GM13976 (cell line): ENCODE measurements at regions not wholly inside any gene's neighbourhood (a gene's known extent, or its start where the extent isn't known, plus 50 kb on each side); places are given as distances from the start of the nearest gene placed in this dataset.

ENCODE experiments used
- DNase-seq: peaks from one replicate; pipeline ENCODE4 v3.0.0; 2012; ENCODE audit warnings: low spot score
- in situ Hi-C: fragments of 300-500 bp; cut with MboI; formaldehyde crosslinking; loops from one replicate; pipeline ENCODE4 v1.12.0; 2022; ENCODE audit warnings: low sequenced_read_pairs, mixed read lengths, inconsistent platforms; ENCODE audit not compliant: unreplicated experiment
- TF ChIP-seq, protein P1 (sequence below): IDR thresholded peaks from 2 replicates; pipeline ENCODE4 v1.5.1; 2012; ENCODE audit warnings: borderline replicate concordance, mild to moderate bottlenecking; ENCODE audit not compliant: insufficient read depth; ENCODE audit errors: extremely low read depth, missing control alignments, control extremely low read depth

DNA sequence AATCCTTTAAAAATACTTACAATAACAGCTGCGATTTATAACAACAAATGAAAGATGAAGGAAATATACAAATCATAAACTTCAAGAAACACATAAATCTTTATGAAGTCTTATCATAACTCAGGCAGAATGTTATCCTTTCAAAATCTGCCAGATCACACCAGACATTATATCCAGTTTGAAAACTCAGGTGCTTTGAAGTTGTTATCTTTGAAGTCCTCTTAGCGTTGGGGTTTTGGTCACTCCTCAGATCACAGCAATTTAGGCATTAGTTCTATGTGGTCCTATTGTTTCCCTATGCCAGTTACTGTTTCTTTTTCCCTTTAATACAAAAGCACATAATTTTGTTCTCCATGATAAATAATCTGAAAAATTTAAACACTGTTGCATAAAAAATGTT is 934.6 kb downstream of the EPHA3 start:
- no peak for DNase-seq
- TF ChIP-seq, protein P1, sequence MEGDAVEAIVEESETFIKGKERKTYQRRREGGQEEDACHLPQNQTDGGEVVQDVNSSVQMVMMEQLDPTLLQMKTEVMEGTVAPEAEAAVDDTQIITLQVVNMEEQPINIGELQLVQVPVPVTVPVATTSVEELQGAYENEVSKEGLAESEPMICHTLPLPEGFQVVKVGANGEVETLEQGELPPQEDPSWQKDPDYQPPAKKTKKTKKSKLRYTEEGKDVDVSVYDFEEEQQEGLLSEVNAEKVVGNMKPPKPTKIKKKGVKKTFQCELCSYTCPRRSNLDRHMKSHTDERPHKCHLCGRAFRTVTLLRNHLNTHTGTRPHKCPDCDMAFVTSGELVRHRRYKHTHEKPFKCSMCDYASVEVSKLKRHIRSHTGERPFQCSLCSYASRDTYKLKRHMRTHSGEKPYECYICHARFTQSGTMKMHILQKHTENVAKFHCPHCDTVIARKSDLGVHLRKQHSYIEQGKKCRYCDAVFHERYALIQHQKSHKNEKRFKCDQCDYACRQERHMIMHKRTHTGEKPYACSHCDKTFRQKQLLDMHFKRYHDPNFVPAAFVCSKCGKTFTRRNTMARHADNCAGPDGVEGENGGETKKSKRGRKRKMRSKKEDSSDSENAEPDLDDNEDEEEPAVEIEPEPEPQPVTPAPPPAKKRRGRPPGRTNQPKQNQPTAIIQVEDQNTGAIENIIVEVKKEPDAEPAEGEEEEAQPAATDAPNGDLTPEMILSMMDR: no peak
- in situ Hi-C loops: no loop called here

DNA sequence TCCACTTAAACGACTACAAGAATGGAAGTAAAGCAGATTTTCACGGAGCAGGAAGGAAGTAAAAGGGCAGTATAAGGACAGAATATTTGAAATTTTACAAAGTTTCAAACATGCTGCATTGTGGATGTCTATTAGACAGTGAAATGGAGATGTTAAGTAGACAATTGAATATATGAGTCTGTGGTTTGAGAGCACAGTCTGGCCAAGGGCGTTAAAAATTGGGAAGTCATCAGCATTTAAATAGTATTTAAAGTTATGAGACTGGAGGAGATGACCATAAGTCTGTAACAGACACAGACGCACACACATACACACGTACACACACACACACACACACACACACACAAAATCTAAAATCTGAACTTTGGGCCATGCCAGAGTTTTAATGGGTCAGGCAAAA is 935.9 kb downstream of the EPHA3 start:
- no peak for DNase-seq
- TF ChIP-seq, protein P1: no peak
- in situ Hi-C loops: no loop called here

DNA sequence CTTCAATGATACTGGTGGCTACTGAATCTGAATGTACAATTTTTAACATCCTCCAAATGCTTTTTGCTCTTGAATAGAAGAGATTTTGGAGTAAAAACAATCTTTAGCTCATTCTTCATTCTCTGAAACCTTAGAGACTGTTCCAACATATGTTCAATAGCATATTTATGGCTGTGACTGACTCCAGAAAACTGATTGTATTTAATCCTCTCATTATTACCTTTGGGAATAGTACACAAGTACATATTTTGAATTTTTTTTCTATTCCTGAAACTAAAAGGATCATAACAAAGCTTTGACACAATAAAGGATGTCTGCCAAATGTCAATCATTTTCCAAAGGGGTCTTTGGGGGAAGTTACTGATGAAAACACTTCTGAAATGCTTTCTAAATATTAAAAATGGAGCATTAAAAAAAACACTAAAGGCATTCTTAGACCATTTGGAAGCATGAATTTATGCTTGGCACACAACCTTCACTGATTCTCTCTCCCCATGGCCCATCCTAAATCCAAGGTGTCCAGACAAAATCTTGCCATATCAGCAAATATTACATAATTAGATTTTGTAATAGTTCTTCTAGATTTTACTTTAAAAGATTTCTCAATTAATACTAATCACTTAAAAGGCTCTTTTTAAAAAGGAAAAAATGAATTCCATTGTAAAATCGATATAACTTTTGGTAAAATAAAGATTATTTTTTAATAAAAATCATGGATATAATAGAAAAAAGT is 936.8 kb downstream of the EPHA3 start:
- DNase-seq: no peak
- TF ChIP-seq, protein P1: no peak
- in situ Hi-C loops: no loop called here

DNA sequence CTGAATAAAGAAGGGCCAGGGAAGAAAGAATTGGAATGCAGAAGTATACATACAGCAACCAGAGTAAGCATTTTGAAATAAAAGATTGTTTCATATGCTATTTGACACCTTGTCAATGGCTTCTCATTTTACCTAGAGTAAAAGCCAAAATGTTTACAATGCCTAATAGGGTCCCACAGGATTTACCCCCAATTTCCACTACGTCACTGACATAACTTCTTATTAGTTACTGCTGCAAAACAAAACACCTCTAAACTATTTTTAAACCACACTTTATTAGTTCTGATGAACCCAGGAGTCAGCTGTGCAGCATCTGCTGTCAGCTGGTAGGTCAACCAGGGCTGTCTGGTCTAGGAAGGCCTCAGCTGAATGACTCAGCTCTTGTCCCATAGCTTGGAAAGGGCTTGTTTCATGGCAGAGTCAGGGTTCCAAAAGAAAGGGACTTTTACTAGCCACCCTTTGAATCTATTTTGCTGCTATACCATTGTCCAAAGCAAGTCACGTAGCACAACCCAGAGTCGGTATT is 945.1 kb downstream of the EPHA3 start:
- DNase-seq: no peak
- in situ Hi-C loops: no loop called here
- TF ChIP-seq, protein P1: no peak

DNA sequence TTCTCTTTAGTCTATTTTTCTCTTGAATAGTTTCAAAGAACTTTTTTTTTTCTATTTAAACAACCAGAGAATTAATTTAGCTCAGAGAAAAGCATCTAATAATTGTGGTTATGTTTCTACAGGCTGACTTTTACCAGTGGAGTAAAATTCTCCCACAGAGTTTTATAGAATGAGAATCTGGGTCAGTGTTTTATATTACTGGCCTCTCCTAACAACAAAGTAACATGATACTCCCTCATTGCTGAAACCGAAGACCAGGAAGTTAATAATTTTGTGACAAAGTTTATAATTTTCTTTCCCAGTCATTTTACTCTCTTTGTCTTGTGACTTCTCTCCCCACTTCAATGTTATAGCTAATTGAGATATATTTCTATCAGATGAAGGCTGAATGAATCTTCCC is 946.9 kb downstream of the EPHA3 start:
- DNase-seq: no peak
- TF ChIP-seq, protein P1: no peak
- in situ Hi-C loops: no loop called here

DNA sequence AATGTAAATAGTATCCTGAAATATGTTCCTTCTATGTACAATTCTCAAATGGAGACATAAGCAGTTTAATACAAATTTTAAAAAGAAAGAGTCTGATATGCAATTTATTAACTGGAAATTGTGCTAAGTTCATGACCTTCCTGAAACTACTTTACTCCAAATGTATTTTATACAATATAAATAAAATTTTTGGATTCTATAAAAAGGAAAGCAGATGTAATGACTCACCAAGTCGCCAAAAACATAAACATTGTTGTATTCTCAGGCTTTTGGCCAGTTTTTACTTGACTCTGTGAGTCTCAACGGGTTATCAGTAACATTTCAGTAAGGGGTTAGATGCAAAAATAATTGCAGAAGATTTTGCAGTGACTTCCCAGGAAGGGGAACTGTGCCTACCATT is 948.2 kb downstream of the EPHA3 start:
- TF ChIP-seq, protein P1: no peak
- DNase-seq: no peak
- in situ Hi-C loops: no loop called here
